HEK293T (cell line): ENCODE measurements at regions not wholly inside any gene's neighbourhood (a gene's known extent, or its start where the extent isn't known, plus 50 kb on each side); places are given as distances from the start of the nearest gene placed in this dataset.

ENCODE experiments used
- ARNT ChIP-seq: fragments of 450-650 bp; IDR thresholded peaks from 2 replicates; pipeline ENCODE4 v1.6.1; 2017; ENCODE audit warnings: mild to moderate bottlenecking
- BHLHE40 ChIP-seq: fragments of 450-650 bp; IDR thresholded peaks from 2 replicates; pipeline ENCODE4 v1.6.1; 2016; ENCODE audit warnings: mild to moderate bottlenecking, moderate library complexity, borderline replicate concordance
- FOXA1 ChIP-seq: fragments of 450-650 bp; IDR thresholded peaks from 2 replicates; pipeline ENCODE4 v1.6.1; 2016; ENCODE audit warnings: mild to moderate bottlenecking
- FOXM1 ChIP-seq: fragments of 450-650 bp; IDR thresholded peaks from 2 replicates; pipeline ENCODE4 v1.6.1; 2017; ENCODE audit warnings: mild to moderate bottlenecking, borderline replicate concordance
- HDGF ChIP-seq: fragments of 450-650 bp; IDR thresholded peaks from 2 replicates; pipeline ENCODE4 v1.6.1; 2017; ENCODE audit warnings: antibody characterized with exemption, borderline replicate concordance
- LEF1 ChIP-seq: fragments of 450-650 bp; IDR thresholded peaks from 2 replicates; pipeline ENCODE4 v1.6.1; 2017; ENCODE audit warnings: mild to moderate bottlenecking, borderline replicate concordance
- NFRKB ChIP-seq: fragments of 450-650 bp; IDR thresholded peaks from 2 replicates; pipeline ENCODE4 v1.6.1; 2016; ENCODE audit warnings: mild to moderate bottlenecking, moderate library complexity
- PKNOX1 ChIP-seq: fragments of 450-650 bp; IDR thresholded peaks from 2 replicates; pipeline ENCODE4 v1.6.1; 2016
- SP1 ChIP-seq: fragments of 450-650 bp; IDR thresholded peaks from 2 replicates; pipeline ENCODE4 v1.6.1; 2017
- SUZ12 ChIP-seq: fragments of 450-650 bp; IDR thresholded peaks from 2 replicates; pipeline ENCODE4 v1.6.1; 2016; ENCODE audit warnings: mild to moderate bottlenecking
- TARDBP ChIP-seq: fragments of 450-650 bp; IDR thresholded peaks from 2 replicates; pipeline ENCODE4 v1.6.1; 2016
- ZNF384 ChIP-seq: fragments of 450-650 bp; IDR thresholded peaks from 2 replicates; pipeline ENCODE4 v1.6.1; 2016

GRCh38 chr13:103540382-103540765 is 474.2 kb upstream of the SLC10A2 start:
- no peak for TF ChIP-seq ZNF384
- TF ChIP-seq SUZ12 = no peak
- TF ChIP-seq LEF1 = no peak
- no peak for TF ChIP-seq TARDBP
- no peak for TF ChIP-seq NFRKB
- no peak for TF ChIP-seq SP1
- TF ChIP-seq HDGF = no peak
- TF ChIP-seq ARNT = no peak
- no peak for TF ChIP-seq PKNOX1
- no peak for TF ChIP-seq FOXA1
- no peak for TF ChIP-seq FOXM1
- TF ChIP-seq BHLHE40 = no peak
